Gastrocnemius medialis (tissue), 4 donors: ENCODE measurements at regions not wholly inside any gene's neighbourhood (a gene's known extent, or its start where the extent isn't known, plus 50 kb on each side); places are given as distances from the start of the nearest gene placed in this dataset.

ENCODE experiments used
- POLR2A ChIP-seq, 2 donors: fragments of 450-650 bp; IDR thresholded peaks; one replicate each; pipeline ENCODE4 v1.6.1; 2017; ENCODE audit warnings: antibody characterized with exemption in 2 of 2, mild to moderate bottlenecking in 2 of 2, moderate library complexity in 2 of 2
- TF ChIP-seq, protein P1 (sequence below), 5 experiments: fragments of 450-650 bp in 3 of 5; fragments of 200-600 bp in 2 of 5; sonication (generic) in 2 of 5; IDR thresholded peaks in 4 of 5; conservative IDR thresholded peaks in 1 of 5; 1 replicate in 4 of 5; 2 replicates in 1 of 5; pipeline ENCODE4 v1.5.1; 2016 to 2019; ENCODE audit warnings: antibody characterized with exemption in 5 of 5, mild to moderate bottlenecking in 3 of 5, moderate library complexity in 3 of 5

DNA sequence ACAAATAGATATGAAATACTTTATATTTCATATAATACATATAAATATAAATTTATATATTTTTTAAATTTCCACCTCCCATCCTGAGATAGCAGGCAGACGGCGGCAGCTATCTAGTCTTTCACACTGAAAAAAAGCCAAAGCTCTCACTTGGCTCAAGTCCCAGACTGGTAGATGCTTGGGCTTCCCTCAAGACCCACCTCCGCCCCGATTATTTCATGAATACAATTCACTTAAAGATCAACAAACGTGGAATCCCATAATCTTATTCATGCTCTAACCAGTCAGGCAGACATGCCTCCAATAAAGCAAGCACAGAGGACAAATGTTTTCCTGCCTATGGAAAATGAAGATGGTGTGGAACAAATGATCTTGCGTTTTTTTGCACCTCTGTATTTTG lies 275.9 kb upstream of the NR2F2 start:
- TF ChIP-seq, protein P1, sequence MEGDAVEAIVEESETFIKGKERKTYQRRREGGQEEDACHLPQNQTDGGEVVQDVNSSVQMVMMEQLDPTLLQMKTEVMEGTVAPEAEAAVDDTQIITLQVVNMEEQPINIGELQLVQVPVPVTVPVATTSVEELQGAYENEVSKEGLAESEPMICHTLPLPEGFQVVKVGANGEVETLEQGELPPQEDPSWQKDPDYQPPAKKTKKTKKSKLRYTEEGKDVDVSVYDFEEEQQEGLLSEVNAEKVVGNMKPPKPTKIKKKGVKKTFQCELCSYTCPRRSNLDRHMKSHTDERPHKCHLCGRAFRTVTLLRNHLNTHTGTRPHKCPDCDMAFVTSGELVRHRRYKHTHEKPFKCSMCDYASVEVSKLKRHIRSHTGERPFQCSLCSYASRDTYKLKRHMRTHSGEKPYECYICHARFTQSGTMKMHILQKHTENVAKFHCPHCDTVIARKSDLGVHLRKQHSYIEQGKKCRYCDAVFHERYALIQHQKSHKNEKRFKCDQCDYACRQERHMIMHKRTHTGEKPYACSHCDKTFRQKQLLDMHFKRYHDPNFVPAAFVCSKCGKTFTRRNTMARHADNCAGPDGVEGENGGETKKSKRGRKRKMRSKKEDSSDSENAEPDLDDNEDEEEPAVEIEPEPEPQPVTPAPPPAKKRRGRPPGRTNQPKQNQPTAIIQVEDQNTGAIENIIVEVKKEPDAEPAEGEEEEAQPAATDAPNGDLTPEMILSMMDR (IDR thresholded peaks at IDR 0.05 in 4 of 5, conservative IDR thresholded peaks at IDR 0.05 in 1 of 5) = no peak
- no peak for TF ChIP-seq POLR2A (IDR thresholded peaks at IDR 0.05)
